ENCODE measurements at regions not wholly inside any gene's neighbourhood (a gene's known extent, or its start where the extent isn't known, plus 50 kb on each side); places are given as distances from the start of the nearest gene placed in this dataset.
"Not testable (repeated sequence)": the region's sequence is repeated elsewhere in the genome, so short reads cannot be mapped to it uniquely, and the experiment has no call there.

- no peak for DNase-seq
Measured at GRCh38 chrX:42437211-42437610, 340.8 kb downstream of the PPP1R2C start.

- no peak for DNase-seq
Measured at GRCh38 chrX:42434458-42435166, 343.4 kb downstream of the PPP1R2C start.

GRCh38 chrX:42432552-42432951, 345.4 kb downstream of the PPP1R2C start:
- DNase-seq, result no peak

DNA sequence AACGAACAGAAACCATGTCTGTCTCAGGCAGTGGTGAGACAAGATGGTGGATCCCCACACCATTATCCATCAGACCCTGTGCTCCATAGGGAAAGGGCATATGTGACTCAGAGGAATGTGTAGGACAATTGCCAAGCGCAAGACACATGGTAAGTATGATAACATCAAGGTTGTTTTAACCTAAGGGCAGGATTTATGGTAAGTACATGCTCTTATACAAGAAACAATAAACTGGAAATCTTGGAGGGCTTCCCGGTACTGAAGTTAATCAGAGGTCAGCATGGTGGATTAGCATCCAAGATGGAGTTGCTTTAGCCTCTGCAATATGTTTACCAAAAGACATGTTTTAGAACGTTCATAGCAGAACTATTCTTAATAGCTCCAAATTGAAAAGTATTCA, 355.0 kb downstream of the PPP1R2C start:
- no peak for DNase-seq

- DNase-seq, result no peak
Measured at GRCh38 chrX:42420426-42420825, 357.5 kb downstream of the PPP1R2C start.

DNA sequence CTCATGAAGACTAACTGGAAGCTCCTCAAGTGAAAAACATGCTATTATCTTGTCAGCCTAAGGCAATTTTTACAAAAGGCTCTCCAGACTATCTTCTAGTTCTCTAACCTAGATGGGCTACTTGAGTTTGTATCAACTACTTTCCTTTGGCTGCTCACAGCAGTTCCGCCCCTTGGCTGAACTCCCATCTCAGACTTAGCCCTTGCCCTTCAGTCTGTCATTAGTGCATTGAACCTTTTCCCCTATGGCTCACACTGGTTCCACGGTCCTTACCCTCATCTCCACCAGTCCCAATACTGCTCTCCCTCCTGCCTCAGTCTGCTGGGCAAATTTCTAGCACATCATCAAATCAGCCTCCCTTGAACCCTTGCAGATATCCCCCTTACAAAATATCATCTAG, 362.3 kb downstream of the PPP1R2C start:
- no peak for DNase-seq

DNA sequence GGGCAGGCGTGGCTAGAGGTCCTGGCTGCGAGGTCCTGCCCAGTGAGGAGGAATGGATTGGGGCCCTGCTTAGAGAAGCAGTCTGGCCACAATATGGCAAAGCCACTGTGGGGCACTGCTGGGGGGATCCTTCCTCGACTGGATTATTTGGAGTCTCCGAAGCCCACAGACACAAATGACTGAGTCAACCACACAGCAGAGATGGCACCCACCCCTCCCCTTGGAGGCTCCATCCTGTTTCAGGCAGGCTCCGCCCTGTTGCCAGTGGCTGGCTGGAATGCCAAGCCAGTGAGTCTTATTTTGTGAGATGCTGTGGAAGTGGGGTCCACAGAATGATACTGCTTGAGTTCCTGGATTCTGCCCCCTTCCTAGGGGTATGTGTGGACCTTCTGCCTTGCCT, 363.9 kb downstream of the PPP1R2C start:
- DNase-seq, result no peak

GRCh38 chrX:42399632-42400024, 378.3 kb downstream of the PPP1R2C start:
- no peak for DNase-seq

DNA sequence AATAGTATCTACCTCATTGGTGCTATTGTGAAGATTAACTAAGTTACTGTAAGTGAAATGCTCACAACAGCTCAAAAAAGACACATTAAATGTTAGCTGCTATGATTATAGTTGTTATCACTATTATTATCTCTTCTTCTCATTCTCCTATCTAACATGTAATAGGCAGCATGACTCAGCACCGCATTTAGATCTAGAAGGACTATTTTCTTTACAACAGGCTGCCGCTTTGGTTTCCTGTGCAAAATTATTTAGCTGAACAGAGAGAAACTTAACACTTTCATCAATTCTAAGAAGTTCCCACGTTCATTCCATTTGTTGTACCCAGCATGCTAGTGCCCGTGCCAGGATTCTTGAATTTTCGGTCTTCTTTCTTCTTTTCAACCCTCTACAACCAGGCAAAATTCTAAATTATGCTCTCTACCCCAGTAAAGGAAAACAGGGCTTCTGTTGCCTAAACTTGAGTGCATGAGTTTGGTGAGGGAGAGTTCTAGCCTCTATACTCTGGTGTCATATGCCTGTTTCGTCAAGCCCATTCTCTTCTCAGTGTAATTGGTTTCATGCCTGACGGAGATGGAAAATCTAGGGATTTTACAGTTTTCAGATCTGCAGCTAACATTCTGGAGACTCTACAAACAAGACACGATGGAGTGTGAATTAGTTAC, 378.9 kb downstream of the PPP1R2C start:
- no peak for DNase-seq

DNA sequence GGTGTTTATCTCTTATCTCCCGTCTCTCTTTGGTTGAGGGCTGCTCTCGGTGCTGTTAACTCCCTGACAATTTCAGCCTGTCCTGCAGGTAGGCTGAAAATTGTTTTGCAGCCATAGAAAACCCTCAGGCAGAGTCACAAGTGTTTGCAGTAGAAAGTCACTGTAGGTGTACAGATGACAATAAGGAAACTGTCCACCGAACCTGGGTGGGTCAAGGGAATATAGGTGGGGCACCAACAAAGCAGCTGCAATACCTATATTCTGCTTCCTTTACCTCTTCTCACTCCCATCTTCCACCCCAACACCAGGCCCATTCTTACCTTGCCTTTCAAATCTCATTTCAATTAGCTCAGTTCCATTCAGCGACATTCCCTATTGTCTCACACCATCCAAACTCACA, 381.8 kb downstream of the PPP1R2C start:
- no peak for DNase-seq

GRCh38 chrX:42392846-42393245, 385.1 kb downstream of the PPP1R2C start:
- DNase-seq, result no peak

DNA sequence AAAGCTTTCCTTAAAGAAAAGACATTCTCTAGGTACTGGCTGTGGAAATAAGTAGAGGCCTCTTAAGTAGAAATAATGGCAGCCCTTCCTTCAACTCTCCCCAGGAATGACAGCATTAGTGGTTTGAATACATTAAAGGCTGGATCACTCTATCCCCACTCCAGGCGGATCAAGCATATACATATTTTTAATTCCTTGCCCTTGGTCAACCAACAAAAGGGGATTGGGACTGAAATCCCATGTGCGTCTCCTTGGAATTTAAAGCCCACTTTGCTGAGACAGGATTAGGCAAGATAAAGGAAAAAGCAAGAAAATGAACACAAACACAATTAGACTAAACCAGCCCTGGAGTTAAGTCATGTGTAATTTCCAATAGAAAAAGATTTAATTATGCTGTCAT, 391.3 kb downstream of the PPP1R2C start:
- DNase-seq, result no peak

GRCh38 chrX:42385730-42386129, 392.2 kb downstream of the PPP1R2C start:
- DNase-seq, result no peak

DNA sequence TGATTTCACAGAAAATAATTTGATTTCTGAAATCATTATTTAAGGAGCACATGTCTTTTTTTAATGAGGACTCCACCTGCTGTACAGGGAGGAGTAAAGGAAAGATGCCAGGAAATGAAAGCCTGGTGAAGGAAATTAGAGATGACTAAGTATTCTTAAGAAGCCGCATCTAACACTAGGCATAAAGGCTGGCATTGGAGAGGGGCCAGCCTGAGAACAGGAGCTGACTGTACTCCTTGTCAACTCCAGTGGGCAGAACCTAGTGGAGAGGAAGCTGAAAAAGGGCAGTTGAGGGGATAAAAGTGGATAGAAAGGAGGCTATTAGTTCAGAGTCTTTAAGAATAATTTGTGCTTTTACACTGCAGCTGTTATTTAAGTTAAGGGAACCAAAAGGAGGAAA, 393.0 kb downstream of the PPP1R2C start:
- DNase-seq, result no peak

- DNase-seq, result no peak
Measured at GRCh38 chrX:42378857-42379256, 399.1 kb downstream of the PPP1R2C start.

- no peak for DNase-seq
Measured at GRCh38 chrX:42375086-42375485, 402.9 kb downstream of the PPP1R2C start.

DNA sequence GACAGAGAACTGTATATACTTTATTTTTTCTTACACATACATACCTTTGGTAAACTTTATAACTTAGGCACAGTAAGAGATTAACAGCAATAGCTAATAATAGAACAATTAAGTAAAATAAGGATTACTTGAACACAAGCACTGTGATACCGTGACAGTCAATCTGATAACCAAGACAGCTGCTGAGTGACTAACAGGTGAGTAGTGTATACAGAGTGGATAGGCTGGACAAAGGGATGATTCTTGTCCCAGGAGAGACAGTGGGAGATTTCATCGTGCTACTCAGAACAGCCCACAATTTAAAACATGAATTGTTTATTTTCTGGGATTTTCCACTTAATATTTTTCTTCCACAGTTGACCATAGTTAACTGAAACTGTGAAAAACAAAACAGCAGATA, 411.8 kb downstream of the PPP1R2C start:
- no peak for DNase-seq

DNA sequence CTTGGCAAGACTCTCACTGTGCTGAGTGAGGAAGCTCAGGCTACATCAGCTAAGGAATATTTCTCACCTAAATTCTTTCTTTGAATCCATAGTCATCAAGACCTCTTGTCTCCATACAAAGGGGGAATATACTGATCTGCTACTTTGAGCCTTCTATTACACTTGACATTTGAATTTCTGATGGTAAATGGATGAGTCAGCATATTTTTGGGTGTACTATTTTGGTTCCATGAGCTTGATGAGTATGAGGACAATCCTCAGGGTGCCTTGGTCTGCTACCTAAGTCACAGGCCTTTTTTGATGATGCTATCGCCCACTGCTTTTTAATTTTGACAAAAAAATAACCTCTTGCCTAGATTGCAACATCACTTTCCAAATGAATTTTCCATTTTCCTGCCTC, 415.7 kb downstream of the PPP1R2C start:
- no peak for DNase-seq

- not testable (repeated sequence) for DNase-seq
Measured at GRCh38 chrX:42342981-42343380, 419.6 kb upstream of the CASK start.

All from suppressor macrophage (primary cell).